DND-41 (cell line): ENCODE measurements at regions not wholly inside any gene's neighbourhood (a gene's known extent, or its start where the extent isn't known, plus 50 kb on each side); places are given as distances from the start of the nearest gene placed in this dataset.

Experiments
- ATAC-seq: fragments of 200-7000 bp; cut with Tn5 transposase; 3 replicates; pipeline ENCODE4 v1.9.1; 2021; ENCODE audit warnings: low read depth; ENCODE audit not compliant: insufficient read depth
- DNase-seq: peaks from one replicate; pipeline ENCODE4 v3.0.0-alpha.2; 2020
- H2AFZ ChIP-seq: 2 replicates; pipeline ENCODE4 v1.6.0; 2012; ENCODE audit warnings: low read depth, low read length
- H3K27ac ChIP-seq: 2 replicates; pipeline ENCODE4 v1.5.1; 2012; ENCODE audit warnings: low read length, inconsistent platforms
- H3K27me3 ChIP-seq: fragments of 200-600 bp; sonication (generic); 2 replicates; pipeline ENCODE4 v1.6.0; 2012; ENCODE audit warnings: low read length, mild to moderate bottlenecking, inconsistent platforms; ENCODE audit not compliant: insufficient read depth, poor library complexity
- H3K36me3 ChIP-seq: 2 replicates; pipeline ENCODE4 v1.5.1; 2012; ENCODE audit warnings: low read length, inconsistent platforms; ENCODE audit not compliant: insufficient read depth
- H3K4me1 ChIP-seq: 2 replicates; pipeline ENCODE4 v1.5.1; 2012; ENCODE audit warnings: mild to moderate bottlenecking, low read length; ENCODE audit not compliant: insufficient read depth
- H3K4me2 ChIP-seq: 2 replicates; pipeline ENCODE4 v1.6.0; 2012; ENCODE audit warnings: mild to moderate bottlenecking, moderate library complexity, low read length, inconsistent platforms; ENCODE audit not compliant: insufficient read depth
- H3K4me3 ChIP-seq, 2 experiments: fragments of 200-600 bp in 1 of 2; shearing (Covaris generic) in 1 of 2; 2 replicates each; pipeline ENCODE4 v1.5.1; 2012 to 2016; ENCODE audit warnings: inconsistent platforms in 2 of 2, low read length in 2 of 2, mild to moderate bottlenecking in 2 of 2, low read depth in 1 of 2, moderate library complexity in 1 of 2
- H3K79me2 ChIP-seq: 2 replicates; pipeline ENCODE4 v1.6.0; 2012; ENCODE audit warnings: low read length, inconsistent platforms; ENCODE audit not compliant: insufficient read depth
- H3K9ac ChIP-seq: 2 replicates; pipeline ENCODE4 v1.6.0; 2012; ENCODE audit warnings: low read depth, mild to moderate bottlenecking, inconsistent platforms, low read length, moderate library complexity
- H3K9me3 ChIP-seq: 2 replicates; pipeline ENCODE4 v1.5.1; 2012; ENCODE audit warnings: low read length, moderate library complexity, mild to moderate bottlenecking, inconsistent platforms; ENCODE audit not compliant: insufficient read depth, severe bottlenecking
- H4K20me1 ChIP-seq: 2 replicates; pipeline ENCODE4 v1.6.0; 2012; ENCODE audit warnings: low read length; ENCODE audit not compliant: insufficient read depth
- CTCF ChIP-seq: IDR thresholded peaks from 2 replicates; pipeline ENCODE4 v1.5.1; 2012; ENCODE audit warnings: borderline replicate concordance, low read length, moderate library complexity, mild to moderate bottlenecking; ENCODE audit not compliant: poor library complexity, severe bottlenecking; ENCODE audit errors: extremely low read depth
- EZH2 ChIP-seq: IDR thresholded peaks from 3 replicates; pipeline ENCODE4 v1.6.1; 2012; ENCODE audit warnings: borderline replicate concordance, low read depth, mild to moderate bottlenecking, moderate library complexity, low read length, inconsistent platforms; ENCODE audit not compliant: severe bottlenecking

GRCh38 chr12:33587784-33588712 is 148.4 kb upstream of the SYT10 start:
- Histone ChIP-seq H3K4me3 (no peak overlapping the region), H3K27ac (no peak overlapping the region)

GRCh38 chr12:33588725-33589405 is 149.2 kb upstream of the SYT10 start:
- Histone ChIP-seq H3K79me2 (no peaks in the 10 kb centered on the region), H3K4me3 (no peak overlapping the region), H3K27me3 (no peaks in the 10 kb centered on the region), H2AFZ (no peak overlapping the region), H3K4me1 (no peaks in the 10 kb centered on the region), H3K4me2 (no peak overlapping the region), H3K9ac (no peak overlapping the region), H4K20me1 (no peaks in the 10 kb centered on the region), H3K9me3 (no peaks in the 10 kb centered on the region), H3K36me3 (no peaks in the 10 kb centered on the region), H3K27ac (no peak overlapping the region)
- DNase-seq, result no peak
- no peak for ATAC-seq
- TF ChIP-seq CTCF (no peak), EZH2 (no peak)

More at GRCh38 chr12:33587784-33588712, 148.4 kb upstream of the SYT10 start:
- Histone ChIP-seq H3K9me3 (no peaks in the 10 kb centered on the region), H3K36me3 (no peaks in the 10 kb centered on the region), H3K4me1 (no peaks in the 10 kb centered on the region), H3K4me2 (no peak overlapping the region), H3K9ac (no peak overlapping the region), H3K79me2 (no peaks in the 10 kb centered on the region), H4K20me1 (no peaks in the 10 kb centered on the region), H2AFZ (no peak overlapping the region), H3K27me3 (no peaks in the 10 kb centered on the region)
- no peak for ATAC-seq
- TF ChIP-seq EZH2 (no peak), CTCF (no peak)
- no peak for DNase-seq

- Histone ChIP-seq H3K27ac (no peak overlapping the region), H3K27me3 (no peaks in the 10 kb centered on the region), H3K36me3 (no peaks in the 10 kb centered on the region), H3K79me2 (no peaks in the 10 kb centered on the region), H2AFZ (no peak overlapping the region), H3K9me3 (no peaks in the 10 kb centered on the region), H4K20me1 (no peaks in the 10 kb centered on the region), H3K9ac (no peak overlapping the region), H3K4me1 (no peaks in the 10 kb centered on the region), H3K4me2 (no peak overlapping the region), H3K4me3 (no peak overlapping the region)
- no peak for ATAC-seq
- no peak for TF ChIP-seq EZH2
- no peak for TF ChIP-seq CTCF
- no peak for DNase-seq
These were observed 150.0 kb upstream of the SYT10 start for GRCh38 chr12:33589576-33590114.
